CD14-positive monocyte (primary cell): ENCODE measurements at regions not wholly inside any gene's neighbourhood (a gene's known extent, or its start where the extent isn't known, plus 50 kb on each side); places are given as distances from the start of the nearest gene placed in this dataset.

Experiments used
- DNase-seq, 3 donors: peaks; one replicate each; pipeline ENCODE4 v3.0.0-alpha.2; 2011 to 2022
- H2AFZ ChIP-seq: 2 replicates; pipeline ENCODE4 v1.6.0; 2012; ENCODE audit warnings: mild to moderate bottlenecking, low read depth, low read length, inconsistent platforms; ENCODE audit not compliant: insufficient read depth, poor library complexity, severe bottlenecking
- H3K27ac ChIP-seq, 2 donors: 1 replicate in 1 of 2; 2 replicates in 1 of 2; pipeline ENCODE4 v1.5.1; 2012 to 2013; ENCODE audit warnings: low read length in 2 of 2, control low read depth in 1 of 2, inconsistent platforms in 1 of 2, low read depth in 1 of 2, mild to moderate bottlenecking in 1 of 2
- H3K27me3 ChIP-seq, 2 donors: one replicate each; pipeline versions ENCODE4 v1.6.0 to v1.6.1; 2011 to 2013; ENCODE audit warnings: low read length in 2 of 2; ENCODE audit not compliant: control insufficient read depth in 2 of 2, insufficient read depth in 2 of 2
- H3K36me3 ChIP-seq, 2 donors: replicated peaks in 1 of 2; 1 replicate in 1 of 2; 2 replicates in 1 of 2; pipeline versions ENCODE4 v1.5.1 to v1.6.1; 2012 to 2013; ENCODE audit warnings: low read length in 2 of 2, control low read depth in 1 of 2, inconsistent platforms in 1 of 2, mild to moderate bottlenecking in 1 of 2; ENCODE audit not compliant: insufficient read depth in 2 of 2, control insufficient read depth in 1 of 2
- H3K4me1 ChIP-seq, 2 donors: 1 replicate in 1 of 2; 2 replicates in 1 of 2; pipeline versions ENCODE4 v1.5.1 to v1.6.1; 2012 to 2013; ENCODE audit warnings: low read length in 2 of 2, control low read depth in 1 of 2, inconsistent platforms in 1 of 2, mild to moderate bottlenecking in 1 of 2, moderate library complexity in 1 of 2; ENCODE audit not compliant: insufficient read depth in 2 of 2, control insufficient read depth in 1 of 2
- H3K4me2 ChIP-seq: replicated peaks from 2 replicates; pipeline ENCODE3; 2012; ENCODE audit warnings: low read length, moderate library complexity, mild to moderate bottlenecking; ENCODE audit not compliant: poor library complexity, severe bottlenecking; ENCODE audit errors: extremely low read depth
- H3K4me3 ChIP-seq, 3 experiments: fragments of 200-600 bp in 1 of 3; sonication (generic) in 1 of 3; replicated peaks in 1 of 3; 1 replicate in 2 of 3; 2 replicates in 1 of 3; pipeline ENCODE4 v1.5.1; 2011 to 2013; ENCODE audit warnings: low read length in 3 of 3, mild to moderate bottlenecking in 3 of 3, control low read depth in 2 of 3, low read depth in 2 of 3, inconsistent platforms in 1 of 3, moderate library complexity in 1 of 3
- H3K79me2 ChIP-seq: 2 replicates; pipeline ENCODE4 v1.6.0; 2012; ENCODE audit warnings: mild to moderate bottlenecking, control low read depth, inconsistent platforms, low read length, moderate library complexity; ENCODE audit not compliant: insufficient read depth
- H3K9ac ChIP-seq: 2 replicates; pipeline ENCODE4 v1.6.0; 2017; ENCODE audit warnings: low read length, mild to moderate bottlenecking; ENCODE audit not compliant: insufficient read depth, poor library complexity, severe bottlenecking
- H3K9me3 ChIP-seq, 2 donors: replicated peaks in 1 of 2; 1 replicate in 1 of 2; 2 replicates in 1 of 2; pipeline versions ENCODE4 v1.5.1 to v1.6.1; 2012 to 2013; ENCODE audit warnings: low read length in 2 of 2, control low read depth in 1 of 2; ENCODE audit not compliant: control insufficient read depth in 1 of 2, insufficient read depth in 1 of 2
- H4K20me1 ChIP-seq: 2 replicates; pipeline ENCODE4 v1.6.0; 2012; ENCODE audit warnings: mild to moderate bottlenecking, low read length, control low read depth, moderate library complexity; ENCODE audit not compliant: insufficient read depth
- H3K27ac Mint-ChIP-seq, 7 donors: one replicate each; pipeline ENCODE4 v1.8.0; 2020; ENCODE audit warnings: mild to moderate bottlenecking in 7 of 7, mixed read lengths in 7 of 7, moderate library complexity in 6 of 7, inconsistent platforms in 2 of 7
- H3K27me3 Mint-ChIP-seq, 3 donors: one replicate each; pipeline ENCODE4 v1.8.0; 2021 to 2022; ENCODE audit warnings: low read depth in 3 of 3, mild to moderate bottlenecking in 3 of 3, mixed read lengths in 3 of 3, moderate library complexity in 3 of 3, inconsistent platforms in 1 of 3
- H3K36me3 Mint-ChIP-seq, 2 donors: one replicate each; pipeline ENCODE4 v1.8.0; 2020; ENCODE audit warnings: mixed read lengths in 2 of 2, inconsistent platforms in 1 of 2, mild to moderate bottlenecking in 1 of 2
- H3K4me1 Mint-ChIP-seq: one replicate; pipeline ENCODE4 v1.8.0; 2020; ENCODE audit warnings: mild to moderate bottlenecking, mixed read lengths
- H3K4me3 Mint-ChIP-seq, 2 donors: one replicate each; pipeline ENCODE4 v1.8.0; 2020; ENCODE audit warnings: mild to moderate bottlenecking in 2 of 2, mixed read lengths in 2 of 2, moderate library complexity in 1 of 2
- H3K9me3 Mint-ChIP-seq, 7 donors: one replicate each; pipeline ENCODE4 v1.8.0; 2020 to 2022; ENCODE audit warnings: mixed read lengths in 7 of 7, mild to moderate bottlenecking in 6 of 7, moderate library complexity in 6 of 7, inconsistent platforms in 2 of 7
- WGBS: methylation state at CpG from one replicate; pipeline ENCODE4 v1.1.5; 2013; ENCODE audit warnings: missing lambda C conversion rate; ENCODE audit not compliant: insufficient coverage; 5-methylcytosine and 5-hydroxymethylcytosine counted together
- intact Hi-C, 2 donors: fragments of 100-400 bp; cut with micrococcal nuclease; formaldehyde crosslinking; loops; one replicate each; pipeline versions ENCODE4 v1.15.0 to v1.15.1; 2023
- TF ChIP-seq, protein P1 (sequence below): fragments of 200-600 bp; IDR thresholded peaks from one replicate; pipeline ENCODE4 v1.8.0; 2022; ENCODE audit warnings: antibody characterized with exemption, mild to moderate bottlenecking

DNA sequence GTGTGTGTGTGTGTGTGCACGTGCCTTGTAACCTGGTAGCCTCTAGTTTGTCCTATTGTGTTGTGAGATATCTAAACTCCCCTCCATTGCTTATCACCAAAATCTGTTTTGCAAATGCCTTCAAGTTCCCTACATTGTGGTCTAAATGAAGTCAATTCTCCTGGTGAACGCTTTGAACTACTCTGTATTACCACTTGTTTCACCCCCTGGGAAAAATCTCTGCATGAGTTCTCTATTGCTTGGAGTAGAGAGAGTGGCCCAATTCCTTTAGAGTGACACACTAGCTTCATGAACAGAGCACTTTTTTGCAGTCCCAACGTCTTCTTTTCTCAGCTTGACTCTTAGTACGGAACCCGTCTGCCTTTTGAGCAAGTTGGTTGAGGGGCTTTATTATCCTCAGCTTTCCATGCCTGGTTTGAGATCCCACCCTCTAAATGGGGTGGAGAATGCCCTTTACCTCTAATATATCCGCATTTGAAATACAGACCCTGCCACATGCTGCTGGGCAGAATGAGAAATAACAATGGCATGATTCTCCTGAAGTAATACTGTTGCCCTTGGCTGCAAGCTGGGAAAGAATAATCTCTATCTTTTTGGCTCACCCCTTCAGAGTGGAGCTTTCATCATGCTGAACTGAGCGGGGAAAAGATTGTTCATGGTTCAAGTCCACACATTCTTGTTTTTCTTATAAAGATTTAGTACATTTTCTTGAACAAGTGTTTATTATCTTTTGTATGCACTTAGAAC is 2545.3 kb downstream of the PCDH9 start:
- no peak overlapping the region for H3K4me3 Mint-ChIP-seq
- H3K27me3 ChIP-seq: no peaks in the 10 kb centered on the region
- intact Hi-C loops: no loop called here
- no peaks in the 10 kb centered on the region for H3K27me3 Mint-ChIP-seq
- no peak for DNase-seq
- H3K27ac ChIP-seq: no peak overlapping the region
- H3K4me3 ChIP-seq: no peak overlapping the region
- peaks cover 0 to 10% (median 2%) of the 10 kb centered on the region in 7 donors for H3K9me3 Mint-ChIP-seq
- H3K27ac Mint-ChIP-seq: peak overlapping the region in 1 of 7 donors; percentile 62
- TF ChIP-seq, protein P1, sequence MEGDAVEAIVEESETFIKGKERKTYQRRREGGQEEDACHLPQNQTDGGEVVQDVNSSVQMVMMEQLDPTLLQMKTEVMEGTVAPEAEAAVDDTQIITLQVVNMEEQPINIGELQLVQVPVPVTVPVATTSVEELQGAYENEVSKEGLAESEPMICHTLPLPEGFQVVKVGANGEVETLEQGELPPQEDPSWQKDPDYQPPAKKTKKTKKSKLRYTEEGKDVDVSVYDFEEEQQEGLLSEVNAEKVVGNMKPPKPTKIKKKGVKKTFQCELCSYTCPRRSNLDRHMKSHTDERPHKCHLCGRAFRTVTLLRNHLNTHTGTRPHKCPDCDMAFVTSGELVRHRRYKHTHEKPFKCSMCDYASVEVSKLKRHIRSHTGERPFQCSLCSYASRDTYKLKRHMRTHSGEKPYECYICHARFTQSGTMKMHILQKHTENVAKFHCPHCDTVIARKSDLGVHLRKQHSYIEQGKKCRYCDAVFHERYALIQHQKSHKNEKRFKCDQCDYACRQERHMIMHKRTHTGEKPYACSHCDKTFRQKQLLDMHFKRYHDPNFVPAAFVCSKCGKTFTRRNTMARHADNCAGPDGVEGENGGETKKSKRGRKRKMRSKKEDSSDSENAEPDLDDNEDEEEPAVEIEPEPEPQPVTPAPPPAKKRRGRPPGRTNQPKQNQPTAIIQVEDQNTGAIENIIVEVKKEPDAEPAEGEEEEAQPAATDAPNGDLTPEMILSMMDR: no peak
- H2AFZ ChIP-seq: no peak overlapping the region
- no peak overlapping the region for H3K4me2 ChIP-seq
- H3K36me3 ChIP-seq: no peaks in the 10 kb centered on the region
- H3K9me3 ChIP-seq: peaks cover 3 to 10% of the 10 kb centered on the region in 2 donors
- H3K4me1 Mint-ChIP-seq: no peaks in the 10 kb centered on the region
- no peaks in the 10 kb centered on the region for H3K79me2 ChIP-seq
- no CpG with 5 or more reads among the region's 7 CpGs for WGBS
- no peaks in the 10 kb centered on the region for H3K4me1 ChIP-seq
- no peaks in the 10 kb centered on the region for H3K36me3 Mint-ChIP-seq
- H4K20me1 ChIP-seq: no peaks in the 10 kb centered on the region
- H3K9ac ChIP-seq: no peak overlapping the region

DNA sequence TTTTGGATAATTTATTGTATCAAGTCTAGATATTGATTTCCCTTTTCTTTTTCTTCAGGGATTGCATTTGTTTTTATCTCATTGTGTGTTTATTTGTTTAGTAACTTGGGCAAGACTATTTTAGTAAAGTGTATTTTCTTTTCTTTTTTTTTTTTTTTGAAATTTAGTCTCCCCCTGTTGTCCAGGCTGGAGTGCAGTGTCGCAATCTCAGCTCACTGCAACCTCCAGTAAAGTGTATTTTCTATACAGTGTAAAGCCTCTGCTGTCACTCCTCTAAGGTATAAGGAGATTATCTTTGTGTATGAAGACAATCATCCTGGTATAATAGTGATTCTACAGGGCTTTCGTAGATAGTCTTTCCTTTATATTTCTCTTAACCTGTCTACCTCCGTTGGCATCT is 2546.0 kb downstream of the PCDH9 start:
- Histone ChIP-seq H3K27me3 (no peaks in the 10 kb centered on the region), H2AFZ (no peak overlapping the region), H3K27ac (no peak overlapping the region), H3K36me3 (no peaks in the 10 kb centered on the region), H3K9ac (no peak overlapping the region), H3K4me1 (no peaks in the 10 kb centered on the region), H3K4me2 (no peak overlapping the region), H3K79me2 (no peaks in the 10 kb centered on the region), H4K20me1 (no peaks in the 10 kb centered on the region), H3K9me3 (peaks cover 3 to 10% of the 10 kb centered on the region in 2 donors), H3K4me3 (no peak overlapping the region)
- DNase-seq: no peak
- Mint-ChIP-seq H3K27me3 (no peaks in the 10 kb centered on the region), H3K4me1 (no peaks in the 10 kb centered on the region), H3K4me3 (no peak overlapping the region), H3K9me3 (peaks cover 0 to 13% (median 2%) of the 10 kb centered on the region in 7 donors), H3K36me3 (no peaks in the 10 kb centered on the region), H3K27ac (no peak overlapping the region)
- WGBS: no CpG with 5 or more reads among the region's 3 CpGs
- TF ChIP-seq, protein P1: no peak
- intact Hi-C loops: no loop called here
